ENCODE measurements at regions not wholly inside any gene's neighbourhood (a gene's known extent, or its start where the extent isn't known, plus 50 kb on each side); places are given as distances from the start of the nearest gene placed in this dataset.

GRCh38 chr9:73233359-73234007, 81.8 kb downstream of the ANXA1 start:
- Histone ChIP-seq H3K4me3 (no peak overlapping the region), H3K27ac (peak overlapping the region in 1 of 12 donors; percentile 21), H3K27me3 (peaks cover 0 to 3% (median 0%) of the 10 kb centered on the region in 9 donors), H3K9me3 (no peaks in the 10 kb centered on the region), H3K36me3 (no peaks in the 10 kb centered on the region), H3K4me1 (no peaks in the 10 kb centered on the region)
- ATAC-seq (no peak), DNase-seq (no peak)
- intact Hi-C loops (cut with DNase I), result no loop called here
- TF ChIP-seq POLR2A (IDR thresholded peaks at IDR 0.05) (no peak), CTCF (IDR thresholded peaks at IDR 0.05) (no peak)
- 65 to 69% (median 67%) methylated on average over 6 of the region's 6 CpGs for WGBS, 4 donors

GRCh38 chr9:73234008-73234360, 82.3 kb downstream of the ANXA1 start:
- TF ChIP-seq POLR2A (IDR thresholded peaks at IDR 0.05), result no peak
- no peak for TF ChIP-seq CTCF (IDR thresholded peaks at IDR 0.05)
- H3K4me3 ChIP-seq, result no peak overlapping the region
- H3K27ac ChIP-seq, result peak overlapping the region in 1 of 12 donors; percentile 21
- no peaks in the 10 kb centered on the region for H3K4me1 ChIP-seq
- DNase-seq (no peak), ATAC-seq (no peak)
- H3K27me3 ChIP-seq, result peaks cover 0 to 3% (median 0%) of the 10 kb centered on the region in 9 donors
- H3K9me3 ChIP-seq, result no peaks in the 10 kb centered on the region
- 89 to 93% (median 90%) methylated on average over 1 of the region's 1 CpG for WGBS, 4 donors
- H3K36me3 ChIP-seq, result no peaks in the 10 kb centered on the region
- intact Hi-C loops (cut with DNase I), result no loop called here

- Histone ChIP-seq H3K27ac (no peak overlapping the region), H3K4me1 (no peaks in the 10 kb centered on the region), H3K9me3 (no peaks in the 10 kb centered on the region), H3K4me3 (no peak overlapping the region), H3K36me3 (no peaks in the 10 kb centered on the region), H3K27me3 (peaks cover 0 to 3% (median 0%) of the 10 kb centered on the region in 9 donors)
- intact Hi-C loops (cut with DNase I), result no loop called here
- DNase-seq (no peak), ATAC-seq (no peak)
- WGBS, 4 donors, result 79 to 85% (median 81%) methylated on average over 1 of the region's 1 CpG
- no peak for TF ChIP-seq CTCF (IDR thresholded peaks at IDR 0.05)
Observed at GRCh38 chr9:73237140-73237539, 85.5 kb downstream of the ANXA1 start.

GRCh38 chr9:73239570-73240265, 88.1 kb downstream of the ANXA1 start:
- 73 to 87% (median 77%) methylated on average over 2 of the region's 2 CpGs for whole genome bisulfite sequencing, 4 donors
- H3K27me3 ChIP-seq, result peaks cover 0 to 3% (median 0%) of the 10 kb centered on the region in 9 donors
- no peak overlapping the region for H3K27ac ChIP-seq
- H3K4me3 ChIP-seq, result no peak overlapping the region
- no peak for TF ChIP-seq CTCF (IDR thresholded peaks at IDR 0.05)
- TF ChIP-seq POLR2A (IDR thresholded peaks at IDR 0.05), result no peak
- H3K9me3 ChIP-seq, result no peaks in the 10 kb centered on the region
- intact Hi-C loops (cut with DNase I), result no loop called here
- no peaks in the 10 kb centered on the region for H3K4me1 ChIP-seq
- no peaks in the 10 kb centered on the region for H3K36me3 ChIP-seq
- DNase-seq, result no peak
- ATAC-seq, result no peak

All from heart left ventricle (tissue), 16 donors.